C4-2B (cell line): ENCODE measurements at regions not wholly inside any gene's neighbourhood (a gene's known extent, or its start where the extent isn't known, plus 50 kb on each side); places are given as distances from the start of the nearest gene placed in this dataset.

Experiments
- CTCF ChIP-seq: fragments of 450-650 bp; conservative IDR thresholded peaks from 2 replicates; pipeline ENCODE4 v1.5.1; 2017; ENCODE audit warnings: mild to moderate bottlenecking
- ZFX ChIP-seq: fragments of 450-650 bp; IDR thresholded peaks from 2 replicates; pipeline ENCODE4 v1.6.1; 2017

- no peak for TF ChIP-seq CTCF
- no peak for TF ChIP-seq ZFX
Observed at GRCh38 chr21:23463365-23463764, 2143.9 kb downstream of the MRPL39 start.
